ENCODE measurements at regions not wholly inside any gene's neighbourhood (a gene's known extent, or its start where the extent isn't known, plus 50 kb on each side); places are given as distances from the start of the nearest gene placed in this dataset.
"Not testable (repeated sequence)": the region's sequence is repeated elsewhere in the genome, so short reads cannot be mapped to it uniquely, and the experiment has no call there.

- H3K9me3 Mint-ChIP-seq, result no peaks in the 10 kb centered on the region
- TF ChIP-seq CTCF (conservative IDR thresholded peaks at IDR 0.05), result no peak
- no peak overlapping the region for H3K27ac Mint-ChIP-seq
- H3K27me3 Mint-ChIP-seq, result no peaks in the 10 kb centered on the region
- DNase-seq (ENCODE audit: extremely low spot score, unreplicated experiment), result no peak
- no peak overlapping the region for H3K4me3 Mint-ChIP-seq
- no peaks in the 10 kb centered on the region for H3K4me1 Mint-ChIP-seq (ENCODE audit: unreplicated experiment)
- peaks cover 14% of the 10 kb centered on the region for H3K36me3 Mint-ChIP-seq
Measured at GRCh38 chrX:2640436-2641150, 50.5 kb upstream of the CD99 start.

- H3K4me3 Mint-ChIP-seq, result no peak overlapping the region
- H3K4me1 Mint-ChIP-seq (ENCODE audit: unreplicated experiment), result no peaks in the 10 kb centered on the region
- H3K36me3 Mint-ChIP-seq, result peaks cover 16% of the 10 kb centered on the region
- H3K27me3 Mint-ChIP-seq, result no peaks in the 10 kb centered on the region
- no peaks in the 10 kb centered on the region for H3K9me3 Mint-ChIP-seq
- TF ChIP-seq CTCF (conservative IDR thresholded peaks at IDR 0.05), result no peak
- H3K27ac Mint-ChIP-seq, result no peak overlapping the region
- no peak for DNase-seq (ENCODE audit: extremely low spot score, unreplicated experiment)
Measured at GRCh38 chrX:2638279-2638678, 52.8 kb upstream of the CD99 start.

DNA sequence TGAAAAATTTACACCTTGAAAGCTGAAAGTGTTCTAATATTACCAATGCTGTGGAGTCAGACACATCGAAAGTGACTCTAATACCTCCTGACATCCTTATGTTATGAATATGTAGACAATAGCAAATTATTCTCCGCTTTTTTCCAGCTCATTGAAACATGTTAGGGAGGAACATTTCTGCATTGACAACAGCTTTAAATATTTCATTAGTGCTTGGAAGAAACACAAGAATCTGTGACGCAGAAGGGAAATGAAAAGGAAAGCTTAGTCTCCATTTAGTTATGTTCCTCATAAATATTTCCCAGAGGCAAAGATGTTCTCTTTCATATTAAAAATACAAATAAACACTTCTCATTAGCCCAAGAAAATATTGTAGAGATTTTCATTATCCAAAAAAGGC is 55.8 kb upstream of the CD99 start:
- Mint-ChIP-seq H3K27me3 (no peaks in the 10 kb centered on the region), H3K4me3 (no peak overlapping the region), H3K9me3 (peaks cover 18% of the 10 kb centered on the region), H3K4me1 (ENCODE audit: unreplicated experiment) (no peaks in the 10 kb centered on the region), H3K36me3 (peaks cover 43% of the 10 kb centered on the region), H3K27ac (no peak overlapping the region)
- DNase-seq (ENCODE audit: extremely low spot score, unreplicated experiment), result no peak
- TF ChIP-seq CTCF (conservative IDR thresholded peaks at IDR 0.05), result no peak

DNA sequence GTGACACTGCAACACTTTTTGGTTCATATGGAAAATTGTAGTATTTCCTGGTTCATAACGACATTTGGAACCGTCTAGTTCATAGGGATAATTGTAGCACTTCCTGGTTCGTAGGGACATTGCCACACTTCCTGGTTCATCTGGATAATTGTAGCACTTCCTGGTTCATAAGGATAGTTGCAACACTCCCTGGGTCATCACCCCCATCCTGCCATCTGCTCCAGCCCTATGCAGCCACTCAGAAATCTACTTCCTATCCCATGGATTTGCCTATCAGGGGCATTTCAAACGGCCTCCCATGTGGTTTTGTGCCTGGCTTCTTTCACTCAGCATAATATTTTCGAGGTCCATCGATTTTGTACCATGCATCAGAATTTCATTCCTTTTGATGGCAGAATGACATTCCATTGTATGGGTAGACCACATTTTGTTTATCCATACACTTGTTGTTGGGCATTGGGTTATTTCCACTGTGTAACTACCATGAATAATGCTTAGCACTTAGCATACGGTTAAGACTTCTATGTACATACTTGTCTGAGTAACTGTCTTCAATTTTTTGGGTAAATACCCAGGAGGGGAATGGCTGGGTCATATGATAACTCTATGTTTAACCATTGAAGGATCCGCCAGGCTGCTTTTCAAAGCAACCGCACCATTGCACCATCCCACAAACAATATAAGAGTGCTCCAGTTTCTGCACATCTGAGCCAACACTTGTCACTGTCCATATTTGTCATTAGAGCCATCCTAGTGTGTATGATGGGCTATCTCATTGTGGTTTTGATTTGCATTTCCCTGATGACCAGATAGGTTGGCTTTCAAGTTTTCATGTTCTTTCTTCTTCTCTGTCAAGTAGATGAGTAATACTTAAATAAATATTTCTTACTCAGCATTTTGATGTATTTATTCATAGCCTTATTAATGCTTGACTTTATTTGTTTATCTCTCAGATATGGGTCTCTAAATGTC is 58.3 kb upstream of the CD99 start:
- Mint-ChIP-seq H3K27ac (peak overlapping the region; percentile 88), H3K9me3 (peaks cover 25% of the 10 kb centered on the region), H3K36me3 (peaks cover 56% of the 10 kb centered on the region), H3K4me3 (no peak overlapping the region), H3K4me1 (ENCODE audit: unreplicated experiment) (no peaks in the 10 kb centered on the region), H3K27me3 (no peaks in the 10 kb centered on the region)
- no peak for DNase-seq (ENCODE audit: extremely low spot score, unreplicated experiment)
- no peak for TF ChIP-seq CTCF (conservative IDR thresholded peaks at IDR 0.05)

GRCh38 chrX:2631743-2632532 is 59.2 kb upstream of the CD99 start:
- no peak for DNase-seq (ENCODE audit: extremely low spot score, unreplicated experiment)
- H3K36me3 Mint-ChIP-seq, result peaks cover 59% of the 10 kb centered on the region
- H3K27ac Mint-ChIP-seq, result peak overlapping the region; percentile 88
- H3K4me1 Mint-ChIP-seq (ENCODE audit: unreplicated experiment), result no peaks in the 10 kb centered on the region
- TF ChIP-seq CTCF (conservative IDR thresholded peaks at IDR 0.05), result no peak
- H3K27me3 Mint-ChIP-seq, result no peaks in the 10 kb centered on the region
- H3K4me3 Mint-ChIP-seq, result no peak overlapping the region
- H3K9me3 Mint-ChIP-seq, result peaks cover 25% of the 10 kb centered on the region

DNA sequence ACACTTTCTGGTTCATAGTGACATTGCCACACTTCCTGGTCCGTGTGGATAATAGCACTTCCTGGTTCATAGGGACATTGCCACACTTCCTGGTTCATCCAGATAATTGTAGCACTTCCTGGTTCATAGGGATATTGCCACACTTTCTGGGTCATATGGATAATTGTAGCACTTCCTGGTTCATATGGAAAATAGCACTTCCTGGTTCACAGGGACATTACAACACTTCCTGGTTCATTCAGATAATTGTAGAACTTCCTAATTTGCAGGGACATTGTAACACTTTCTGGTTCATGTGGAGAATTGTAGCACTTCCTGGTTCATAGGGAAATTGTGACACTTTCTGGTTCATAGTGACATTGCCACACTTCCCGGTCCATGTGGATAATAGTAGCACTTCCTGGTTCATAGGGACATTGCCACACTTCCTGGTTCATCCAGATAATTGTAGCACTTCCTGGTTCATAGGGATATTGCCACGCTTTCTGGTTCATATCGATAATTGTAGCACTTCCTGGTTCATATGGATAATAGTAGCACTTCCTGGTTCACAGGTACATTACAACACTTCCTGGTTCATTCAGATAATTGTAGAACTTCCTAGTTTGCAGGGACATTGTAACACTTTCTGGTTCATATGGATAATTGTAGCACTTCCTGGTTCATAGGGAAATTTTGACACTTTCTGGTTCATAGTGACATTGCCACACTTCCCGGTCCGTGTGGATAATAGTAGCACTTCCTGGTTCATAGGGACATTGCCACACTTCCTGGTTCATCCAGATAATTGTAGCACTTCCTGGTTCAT is 60.0 kb upstream of the CD99 start:
- peak overlapping the region; percentile 5 for H3K4me3 Mint-ChIP-seq
- peak overlapping the region; percentile 50 for H3K27ac Mint-ChIP-seq
- H3K27me3 Mint-ChIP-seq; H3K4me1 Mint-ChIP-seq (ENCODE audit: unreplicated experiment); DNase-seq (ENCODE audit: extremely low spot score, unreplicated experiment): not testable (repeated sequence)
- peaks cover 25% of the 10 kb centered on the region for H3K9me3 Mint-ChIP-seq
- peaks cover 67% of the 10 kb centered on the region for H3K36me3 Mint-ChIP-seq
